Kasumi-1 (cell line): ENCODE measurements at regions not wholly inside any gene's neighbourhood (a gene's known extent, or its start where the extent isn't known, plus 50 kb on each side); places are given as distances from the start of the nearest gene placed in this dataset.

Source experiments
- DNase-seq, 2 experiments: peaks; one replicate each; lab custom pipeline; 2025; lab: John Stamatoyannopoulos, UW

- no peak for DNase-seq
Observed at GRCh38 chr12:67909681-67910080, 79.6 kb upstream of the IFNG-AS1 start.

GRCh38 chr12:67910360-67911274 is 78.6 kb upstream of the IFNG-AS1 start:
- DNase-seq = no peak

GRCh38 chr12:67911275-67911600 is 78.0 kb upstream of the IFNG-AS1 start:
- DNase-seq = no peak

- no peak for DNase-seq
Observed at GRCh38 chr12:67911789-67912188, 77.5 kb upstream of the IFNG-AS1 start.

- DNase-seq = no peak
Observed at GRCh38 chr12:67915335-67915851, 73.9 kb upstream of the IFNG-AS1 start.

DNA sequence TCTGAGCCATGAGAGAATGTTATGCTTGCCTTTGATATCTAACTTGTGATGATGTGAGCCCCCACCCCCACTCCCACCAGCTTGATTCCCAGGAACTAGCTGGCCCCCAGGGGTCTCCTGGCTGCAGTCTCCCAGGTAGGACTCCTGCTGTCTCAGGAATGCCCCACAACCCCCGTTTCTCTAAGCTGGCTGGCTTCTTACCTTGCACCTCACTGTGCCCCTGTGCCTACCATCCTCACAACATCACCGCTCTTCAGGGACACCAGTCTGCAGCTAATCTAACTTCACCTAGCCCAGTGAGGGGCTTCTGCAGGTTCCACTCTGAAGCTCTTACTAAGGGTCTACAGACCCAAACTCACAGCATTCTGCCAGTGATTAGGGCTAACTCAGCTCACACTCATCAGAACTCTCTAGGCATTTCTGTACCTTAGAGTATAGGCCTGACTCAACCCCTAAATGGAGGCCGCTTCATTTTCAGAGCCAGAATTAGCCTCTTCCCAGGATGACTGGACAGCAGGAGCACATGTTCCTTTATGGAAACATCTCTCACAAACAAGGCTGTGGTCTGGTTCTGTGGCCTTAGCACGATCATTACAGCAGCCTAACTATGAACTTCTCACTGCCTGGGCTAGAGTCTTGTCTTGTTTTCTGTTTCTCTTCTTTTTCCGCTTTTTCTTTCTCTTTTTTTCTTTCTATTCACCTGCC is 72.8 kb upstream of the IFNG-AS1 start:
- DNase-seq = no peak

GRCh38 chr12:67917811-67918210 is 71.4 kb upstream of the IFNG-AS1 start:
- no peak for DNase-seq

DNA sequence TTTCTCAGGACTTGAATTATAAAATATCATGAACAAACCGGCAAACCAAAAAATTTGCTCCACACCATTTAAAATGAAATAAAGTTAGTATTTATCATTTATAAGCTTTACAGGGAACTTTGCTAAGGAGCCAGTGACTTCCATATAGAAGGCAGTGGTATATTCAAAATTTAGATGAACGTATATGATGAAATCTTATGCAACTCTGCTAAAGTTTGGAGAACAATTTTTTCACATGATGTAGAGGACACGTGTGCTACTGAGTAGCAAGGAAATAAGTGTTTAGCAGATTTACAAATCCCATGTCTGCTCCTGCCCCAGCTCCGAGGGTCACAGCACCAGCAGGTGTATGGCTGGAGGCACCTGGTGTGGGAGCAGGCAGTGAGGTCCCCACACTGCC is 70.8 kb upstream of the IFNG-AS1 start:
- no peak for DNase-seq

- no peak for DNase-seq
Observed at GRCh38 chr12:67919406-67919805, 69.8 kb upstream of the IFNG-AS1 start.

DNA sequence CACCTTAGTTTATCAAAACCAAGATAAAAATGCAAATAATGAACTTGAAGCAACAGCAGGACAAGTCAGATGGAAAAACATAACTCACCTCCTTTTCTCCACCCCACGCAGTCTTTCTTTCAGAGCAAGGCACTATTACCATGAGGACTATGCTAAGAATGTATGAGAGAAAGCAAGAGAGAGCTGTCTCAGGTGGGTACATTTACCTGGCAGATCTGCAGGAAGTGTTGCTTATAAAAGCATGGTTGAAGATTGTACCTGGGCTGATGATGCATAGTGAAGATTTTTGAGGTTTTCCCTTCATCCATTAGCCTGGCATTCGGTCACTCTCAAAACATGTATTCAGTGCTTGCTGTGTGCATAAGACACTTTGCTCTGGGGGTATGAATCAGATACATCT is 68.8 kb upstream of the IFNG-AS1 start:
- no peak for DNase-seq

DNA sequence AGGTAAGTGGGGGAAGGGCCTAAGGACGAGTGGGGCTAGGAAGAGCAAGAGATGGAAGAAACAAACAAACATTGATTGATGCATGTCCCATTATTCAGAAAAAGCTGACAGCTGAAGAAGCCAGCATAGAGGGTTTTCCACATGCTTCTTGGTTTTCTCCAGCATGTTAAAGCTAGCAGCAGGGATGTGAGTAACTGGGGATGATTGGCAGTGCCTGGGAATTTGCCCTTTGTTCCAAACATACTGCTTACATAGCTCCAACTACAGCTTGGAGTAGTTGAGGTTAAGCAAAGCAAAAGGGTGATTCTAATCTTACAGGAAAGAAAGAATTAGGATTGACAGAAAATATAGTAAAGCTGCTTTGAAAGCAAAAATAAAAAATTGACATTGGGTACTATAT is 68.0 kb upstream of the IFNG-AS1 start:
- no peak for DNase-seq

- DNase-seq = no peak
Observed at GRCh38 chr12:67922245-67922644, 67.0 kb upstream of the IFNG-AS1 start.

- no peak for DNase-seq
Observed at GRCh38 chr12:67925077-67925476, 64.2 kb upstream of the IFNG-AS1 start.

DNA sequence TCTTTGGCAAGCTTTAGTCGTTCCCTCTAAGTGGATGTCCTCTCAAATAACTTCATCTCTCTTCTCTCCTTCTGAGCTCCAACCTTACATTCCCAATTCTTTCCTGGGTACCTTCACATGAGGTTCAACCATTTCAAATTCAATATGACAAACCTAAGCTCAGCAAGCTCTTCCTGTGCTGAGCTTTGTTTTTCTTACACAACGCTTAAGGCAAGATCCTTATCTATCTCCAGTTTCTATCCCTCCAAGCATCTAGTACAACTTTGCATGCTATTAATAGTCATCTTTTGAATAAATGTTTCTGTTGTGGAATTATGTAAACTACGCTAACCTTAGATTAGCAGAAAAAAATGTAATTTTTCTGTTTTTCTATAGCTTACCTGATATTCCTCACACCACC is 63.7 kb upstream of the IFNG-AS1 start:
- no peak for DNase-seq

DNA sequence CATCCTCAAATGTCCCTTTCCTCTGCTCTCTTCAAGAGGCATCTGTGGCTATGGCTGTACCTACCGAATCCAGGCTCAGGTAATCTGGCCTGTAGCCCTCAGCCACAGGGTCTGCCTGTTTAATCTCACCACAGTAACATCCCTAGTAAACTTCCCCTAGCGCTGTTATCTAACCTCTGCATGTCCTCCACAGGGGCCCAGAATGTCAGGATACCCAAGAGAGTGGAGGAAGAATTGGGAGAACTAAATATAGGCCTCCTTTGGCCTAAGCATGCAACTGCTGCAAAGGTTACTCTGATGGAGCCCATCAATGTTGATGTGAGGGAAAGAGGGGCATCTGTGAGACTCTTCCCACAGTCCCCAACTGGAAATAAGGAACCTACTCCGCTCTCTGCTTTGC is 63.2 kb upstream of the IFNG-AS1 start:
- no peak for DNase-seq

DNA sequence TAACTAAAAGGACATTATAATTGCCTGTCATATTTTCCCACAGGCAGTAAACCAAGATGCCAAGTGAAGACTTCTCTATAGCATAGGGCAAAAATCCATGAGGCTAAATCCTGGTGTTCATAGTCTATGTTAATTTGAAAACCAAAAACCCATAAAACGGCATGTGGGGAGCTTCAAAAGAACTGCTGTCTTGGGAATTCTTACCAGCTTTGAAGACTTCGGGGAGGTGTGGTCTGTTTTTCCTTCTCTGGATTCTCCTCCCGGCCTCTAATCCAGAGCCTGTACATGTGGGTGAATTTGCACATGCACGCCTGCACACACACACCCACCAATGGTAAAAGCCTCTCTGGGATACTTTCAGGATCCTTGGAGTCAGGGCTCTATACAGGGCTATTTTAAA is 61.9 kb upstream of the IFNG-AS1 start:
- DNase-seq = no peak

DNA sequence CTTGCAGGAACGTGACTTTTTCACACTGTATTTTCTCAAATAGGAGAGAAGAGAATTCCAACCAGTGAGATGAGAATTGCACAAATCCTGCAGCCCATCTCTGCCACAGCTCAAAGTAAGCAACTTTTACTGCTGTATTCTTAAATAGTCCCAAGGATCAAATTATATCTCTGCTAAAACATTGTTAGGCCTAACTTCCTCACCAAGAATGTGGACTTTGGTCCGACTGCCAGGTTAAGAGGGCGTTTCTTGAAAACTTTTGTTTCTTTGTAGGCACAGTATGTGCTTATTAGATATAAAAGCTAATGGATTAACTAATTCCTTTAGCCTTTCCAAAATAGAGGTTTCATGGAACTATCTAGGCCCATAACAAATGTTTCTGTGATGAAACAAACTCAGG is 61.4 kb upstream of the IFNG-AS1 start:
- DNase-seq = no peak

DNA sequence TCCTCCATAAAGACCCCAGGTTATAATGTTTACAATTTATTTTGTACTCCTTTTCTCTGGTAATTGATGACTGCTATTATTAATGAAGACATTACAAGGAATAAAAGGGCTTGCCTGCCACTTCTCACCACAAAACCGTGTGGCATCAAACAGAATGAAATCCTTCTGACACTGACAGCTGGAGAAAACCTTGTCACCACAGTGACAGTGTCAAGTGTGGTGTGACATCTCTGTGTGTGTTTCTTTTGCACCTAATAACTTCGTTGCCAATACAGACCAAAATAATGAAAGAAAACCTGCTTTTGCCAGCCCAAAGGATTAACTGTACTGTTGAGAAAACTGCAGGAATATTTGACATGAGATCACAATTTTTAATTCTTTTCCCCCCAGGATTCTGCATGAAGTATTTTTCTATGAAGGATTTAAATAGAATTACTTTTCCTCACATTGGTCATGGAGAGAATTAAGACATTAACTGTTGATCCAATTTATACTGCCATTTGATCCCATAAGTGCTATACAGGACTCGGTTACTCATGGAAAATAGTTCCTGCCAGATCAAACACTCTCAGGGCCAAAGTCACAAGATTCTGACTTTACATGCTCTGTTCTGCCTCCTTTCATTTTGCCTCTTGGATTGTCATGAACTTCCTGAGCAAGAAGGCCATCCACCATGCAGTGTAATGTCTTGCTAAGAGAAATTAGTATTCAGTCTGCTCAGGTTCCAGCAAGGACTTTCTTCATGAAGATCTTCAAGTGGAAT is 60.4 kb upstream of the IFNG-AS1 start:
- DNase-seq = no peak

- no peak for DNase-seq
Observed at GRCh38 chr12:67929384-67929772, 59.9 kb upstream of the IFNG-AS1 start.

DNA sequence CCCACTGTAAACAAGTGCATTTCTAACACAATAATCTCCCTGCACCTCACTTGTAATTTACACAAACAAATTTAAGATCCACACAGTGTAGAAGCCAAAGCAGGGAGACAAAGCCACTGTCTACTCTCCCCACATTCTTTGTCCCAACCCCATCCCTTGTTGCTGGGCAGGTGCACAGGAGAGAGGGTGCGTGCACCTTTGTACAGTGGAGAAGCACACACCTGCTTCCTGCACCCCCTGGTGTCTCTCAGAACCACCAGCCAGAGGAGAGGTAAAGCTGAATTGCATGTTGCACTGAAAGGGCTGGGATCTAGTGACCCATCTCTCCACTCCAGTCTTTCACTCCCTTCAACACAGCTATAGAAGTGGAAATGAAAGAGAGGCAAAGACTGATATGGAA is 51.4 kb upstream of the IFNG-AS1 start:
- no peak for DNase-seq
